Renal cortex interstitium (tissue), 11 donors: ENCODE measurements at regions not wholly inside any gene's neighbourhood (a gene's known extent, or its start where the extent isn't known, plus 50 kb on each side); places are given as distances from the start of the nearest gene placed in this dataset.

Experiments
- DNase-seq, 11 donors: peaks; one replicate each; pipeline ENCODE4 v3.0.0-alpha.2; 2013; ENCODE audit warnings: low read depth in 9 of 11, low spot score in 4 of 11; ENCODE audit errors: extremely low read depth in 1 of 11

DNA sequence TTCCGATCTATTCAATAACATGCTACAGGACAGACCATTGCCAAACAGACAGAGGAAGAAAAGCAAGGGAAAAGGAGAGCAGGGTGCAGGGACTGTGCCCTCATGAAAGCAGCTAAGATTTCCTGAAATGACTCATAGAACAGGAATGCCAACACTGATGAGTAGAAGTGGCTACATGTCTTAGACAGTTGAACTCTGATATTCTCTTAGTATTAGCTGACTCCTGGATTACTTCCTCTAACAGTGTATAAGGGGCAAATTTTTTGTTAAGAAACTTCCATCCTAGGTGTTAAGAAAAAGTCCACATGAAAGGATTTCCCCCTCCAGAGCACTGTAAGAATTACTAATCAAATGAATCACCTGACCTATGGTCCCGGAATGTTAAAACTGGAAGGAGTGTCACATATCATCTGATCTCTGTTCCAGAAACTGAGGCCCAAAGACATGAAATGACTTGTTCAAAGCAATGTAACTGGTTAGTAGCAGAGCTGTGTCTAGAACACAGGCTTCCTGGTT lies 224.9 kb downstream of the IBTK start:
- DNase-seq, result no peak

DNA sequence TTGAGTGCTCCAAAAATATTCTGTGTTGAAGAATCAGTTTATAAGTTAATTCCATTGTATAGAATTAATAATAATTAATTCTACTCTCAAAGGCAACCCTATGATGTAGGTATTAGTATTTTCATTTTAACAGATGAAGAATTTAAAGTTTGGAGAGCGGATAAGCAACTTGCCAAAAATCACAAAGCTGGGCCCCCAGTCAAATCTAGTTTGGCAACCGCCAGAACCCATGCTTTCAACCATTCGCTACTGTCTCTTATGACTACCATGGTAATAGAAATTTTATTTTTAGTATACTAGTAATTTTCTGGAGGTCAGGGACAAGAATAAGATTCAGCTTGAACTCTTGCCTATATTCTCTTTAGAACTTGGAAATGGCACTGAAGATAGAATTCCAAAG lies 229.8 kb downstream of the IBTK start:
- DNase-seq, result no peak

DNA sequence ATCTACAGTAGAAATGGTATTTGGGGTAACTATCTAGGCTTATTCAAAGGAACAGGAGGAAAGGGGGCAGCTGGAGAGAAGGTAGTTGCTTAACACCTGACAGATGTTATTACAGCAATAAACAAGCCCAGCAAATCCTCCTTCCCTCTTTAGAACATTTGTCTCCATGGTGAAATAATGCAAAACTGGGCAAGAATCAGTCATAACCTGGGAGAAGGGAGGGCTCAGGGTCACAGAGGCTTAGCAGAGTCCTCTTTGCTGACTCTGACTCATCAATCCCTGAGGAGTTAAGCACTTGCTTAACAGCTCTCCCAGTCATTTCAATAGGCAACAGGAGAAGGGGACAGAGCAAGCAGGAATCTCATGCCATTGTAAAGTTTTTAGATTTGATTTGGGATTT lies 230.3 kb downstream of the IBTK start:
- DNase-seq, result no peak

DNA sequence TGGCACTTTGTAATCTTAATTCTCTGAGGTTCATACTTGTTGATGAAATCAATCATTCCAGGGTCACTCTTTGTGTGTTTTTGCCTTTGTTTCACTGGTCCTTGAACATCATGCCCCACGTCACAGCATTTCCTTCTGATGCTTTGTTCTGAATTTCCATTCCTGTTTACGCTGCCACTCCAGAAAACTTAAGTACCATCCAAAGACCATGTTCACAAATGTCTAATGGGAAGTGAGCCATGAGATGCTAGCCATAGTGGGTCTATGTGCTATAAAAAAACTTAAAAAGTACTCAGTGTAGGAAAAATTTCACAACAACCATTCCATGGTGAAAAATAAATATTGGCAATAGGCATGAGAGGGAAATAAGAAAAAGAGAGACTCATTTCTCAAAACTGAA lies 232.0 kb downstream of the IBTK start:
- no peak for DNase-seq

DNA sequence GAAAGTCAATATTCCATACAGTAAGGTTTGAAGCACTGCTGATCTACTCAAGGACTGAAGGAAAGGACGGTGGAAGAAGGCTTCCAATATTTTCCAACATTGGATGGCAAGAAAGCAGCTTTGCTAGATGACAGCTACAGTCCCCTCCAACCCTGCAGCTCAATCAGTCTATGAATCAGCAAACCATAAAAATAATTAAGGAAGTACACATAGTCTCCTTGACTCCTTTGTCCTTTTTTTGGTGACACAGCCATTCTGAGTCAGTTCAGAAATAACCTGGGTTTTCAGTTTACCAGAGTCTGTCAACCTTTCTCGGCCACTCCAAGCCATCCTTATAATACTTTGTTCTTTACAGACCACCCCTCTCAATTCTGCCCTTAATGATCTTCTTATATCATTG lies 232.5 kb downstream of the IBTK start:
- DNase-seq, result no peak

DNA sequence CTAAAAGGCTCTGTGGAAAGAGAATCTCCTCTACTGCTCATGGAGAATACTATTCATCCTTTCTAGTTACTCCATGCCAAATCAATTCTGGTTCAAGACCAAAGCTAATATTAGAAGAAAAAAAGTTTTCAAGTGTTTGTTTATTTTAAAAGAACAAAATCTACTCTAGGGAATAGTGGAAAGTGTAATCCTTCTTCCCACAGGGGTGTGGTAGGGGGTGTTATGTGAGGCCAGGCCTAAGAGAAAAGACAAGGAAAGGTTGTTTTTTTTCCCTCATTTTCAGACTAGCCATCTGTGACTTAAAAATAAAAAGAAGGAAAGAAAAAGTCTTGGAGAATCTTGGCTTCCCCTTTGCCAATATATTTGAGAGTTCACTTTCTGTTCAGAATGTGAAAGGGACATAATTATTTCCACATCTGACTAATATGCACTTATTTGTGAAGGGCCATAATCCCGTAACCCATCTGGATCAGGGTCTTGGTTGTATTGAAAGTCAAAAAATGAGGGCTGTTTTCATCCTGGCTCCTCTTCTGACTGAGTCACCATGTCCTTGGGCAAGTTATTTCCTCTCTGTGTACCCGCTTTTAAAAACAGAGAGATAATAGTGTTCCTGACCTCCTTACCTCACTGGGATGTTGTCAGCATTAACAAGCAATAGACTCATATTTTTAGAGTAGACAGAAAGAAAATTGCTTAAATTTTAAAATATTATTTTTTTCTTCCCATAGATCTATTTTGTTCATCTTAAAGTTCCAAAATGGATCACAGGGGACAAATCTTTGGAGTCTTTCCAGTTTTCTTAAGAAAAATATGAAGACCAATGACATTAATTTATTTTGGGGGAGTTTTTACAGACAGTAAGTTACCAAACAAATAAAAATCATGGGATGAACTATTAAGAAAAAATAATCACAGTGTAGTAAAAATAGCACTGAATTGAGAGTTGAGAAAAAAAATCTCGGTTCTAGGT lies 233.7 kb downstream of the IBTK start:
- DNase-seq, result no peak

DNA sequence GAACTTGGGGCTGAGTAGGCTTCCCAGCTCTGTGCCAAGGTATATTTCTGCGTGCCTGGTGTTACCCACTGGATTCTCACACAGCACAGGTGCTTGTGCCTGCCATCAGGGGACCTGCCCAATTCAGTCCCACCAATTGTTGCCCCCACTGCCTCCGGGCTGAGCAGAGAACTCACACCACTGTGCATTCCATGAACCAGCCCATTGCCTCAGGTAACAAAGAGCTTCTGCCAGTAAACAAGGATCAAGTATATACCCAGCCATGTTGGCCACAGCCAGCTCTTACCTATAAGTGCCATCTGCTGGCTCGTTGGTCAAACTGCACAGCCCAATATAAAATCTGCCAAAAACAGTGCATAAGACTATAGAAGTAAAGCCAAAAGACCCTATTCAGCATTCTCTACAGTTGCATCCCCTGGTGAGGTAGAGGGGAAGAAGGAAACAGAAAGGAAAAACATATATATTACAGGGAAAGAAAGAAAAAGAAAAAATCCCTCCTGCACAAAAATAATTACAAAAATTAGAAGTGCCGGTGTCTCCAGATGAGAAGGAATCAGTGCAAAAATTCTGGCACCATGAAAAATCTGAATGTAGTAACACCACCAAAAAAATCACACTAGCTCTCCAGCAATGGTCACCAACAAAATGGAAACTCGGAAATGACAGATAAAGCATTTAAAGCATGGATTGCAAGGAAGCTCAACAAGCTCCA lies 241.4 kb downstream of the IBTK start:
- no peak for DNase-seq

DNA sequence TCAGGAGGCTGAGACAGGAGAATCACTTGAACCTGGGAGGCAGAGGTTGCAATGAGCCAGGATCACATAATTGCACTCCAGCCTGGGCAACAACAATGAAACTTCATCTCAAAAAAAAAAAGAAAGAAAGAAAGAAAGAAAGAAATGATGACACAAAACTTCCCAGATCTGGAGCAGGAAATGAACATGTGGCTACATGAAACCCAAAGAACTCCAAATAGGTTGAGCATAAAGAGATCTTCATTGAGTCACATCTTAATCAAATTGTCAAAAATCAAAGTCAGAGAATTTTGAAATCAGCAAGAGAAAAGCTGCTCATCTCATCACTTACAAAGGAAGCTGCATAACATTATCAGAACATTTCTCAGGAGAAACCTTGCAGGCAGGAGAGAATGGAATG lies 247.0 kb downstream of the IBTK start:
- no peak for DNase-seq

DNA sequence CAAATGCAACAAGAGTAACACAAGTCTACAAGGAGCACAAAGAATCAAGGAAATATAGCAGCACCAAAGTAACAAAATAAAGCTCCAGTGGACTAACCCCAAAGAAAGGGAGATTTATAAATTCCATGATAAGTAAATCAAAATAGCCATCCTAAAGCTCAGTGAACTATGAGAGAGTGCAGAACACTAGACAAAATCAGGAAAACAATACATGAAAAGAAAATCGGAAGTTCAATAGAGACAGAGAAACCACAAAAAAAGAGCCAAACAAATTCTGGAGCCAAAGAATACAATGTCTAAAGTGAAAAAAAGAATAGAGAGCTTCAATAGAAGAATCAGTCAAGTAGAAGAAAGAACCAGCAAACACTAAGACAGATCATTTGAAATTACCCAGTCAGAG lies 247.3 kb upstream of the TENT5A start:
- DNase-seq, result no peak

DNA sequence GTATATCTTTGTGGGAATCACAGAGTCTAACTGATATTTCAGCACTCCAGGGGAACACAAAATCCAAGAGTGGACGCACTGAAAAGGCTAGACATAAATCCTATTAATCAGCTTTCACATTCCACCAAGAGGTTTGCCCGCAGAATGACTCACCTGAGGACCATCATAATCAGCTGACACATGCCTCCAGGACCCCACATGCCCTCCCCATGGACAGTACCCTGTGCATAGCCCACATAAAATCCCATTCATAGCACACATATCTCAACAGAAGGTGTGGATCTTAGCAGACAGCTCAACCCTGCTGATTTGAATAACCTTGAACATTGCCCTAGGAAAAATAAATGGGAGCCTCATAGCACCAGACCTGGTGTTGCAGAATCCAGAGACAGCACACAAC lies 246.8 kb upstream of the TENT5A start:
- no peak for DNase-seq

DNA sequence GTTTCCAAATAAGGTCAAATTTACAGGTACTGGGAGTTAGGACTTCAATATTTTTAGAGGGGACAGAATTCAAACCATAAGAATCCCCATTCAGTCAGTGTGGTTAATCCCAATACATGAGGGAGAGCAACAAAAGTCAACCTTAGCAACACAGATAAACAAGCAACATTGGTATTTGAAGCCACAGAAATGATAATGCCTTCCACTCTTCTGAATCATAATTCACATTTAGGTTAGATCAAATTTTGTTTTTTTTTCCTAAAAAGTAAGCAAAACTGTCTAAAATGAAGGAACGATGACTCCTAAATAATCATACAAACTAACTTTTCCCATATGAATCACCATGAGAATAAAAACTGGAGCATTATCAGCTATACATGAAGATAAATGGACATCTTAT lies 246.0 kb upstream of the TENT5A start:
- no peak for DNase-seq

DNA sequence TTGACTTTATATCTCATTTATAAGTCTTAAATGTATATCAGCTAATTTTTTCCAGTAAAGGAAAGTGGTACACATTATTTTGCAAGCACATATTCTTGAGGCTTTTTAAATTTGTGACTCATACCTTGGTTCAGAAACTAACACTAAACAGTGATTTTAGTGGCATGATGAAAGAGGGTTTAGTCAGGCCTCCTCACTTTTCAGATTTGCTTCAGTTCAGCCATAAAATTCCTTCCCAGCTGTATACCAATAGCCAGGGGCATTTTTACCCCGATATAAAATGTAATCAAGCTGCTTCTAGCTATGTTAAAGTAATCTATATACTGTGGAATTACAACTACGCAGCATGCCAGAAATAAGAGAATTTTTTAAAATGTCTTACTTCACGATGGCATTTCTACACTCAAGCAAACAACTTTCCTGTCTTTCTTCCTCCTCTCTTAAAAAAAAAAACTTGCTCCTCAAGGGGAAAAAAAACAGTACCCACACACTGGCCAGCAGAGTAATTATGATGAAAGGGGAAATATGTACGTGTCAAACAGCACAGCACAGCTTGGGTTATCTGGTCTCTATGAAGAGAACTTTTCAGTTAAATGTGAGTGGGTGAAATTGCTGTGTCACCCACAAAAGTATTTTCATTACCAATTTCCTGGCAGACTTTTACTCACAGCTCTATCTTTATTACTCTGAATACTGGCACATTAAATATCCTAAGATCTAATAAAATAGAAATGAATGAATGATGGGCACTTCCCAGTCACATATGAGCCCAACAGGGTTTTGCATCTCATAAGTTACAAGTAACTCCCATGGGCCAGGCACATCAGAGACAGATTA lies 244.8 kb upstream of the TENT5A start:
- no peak for DNase-seq

DNA sequence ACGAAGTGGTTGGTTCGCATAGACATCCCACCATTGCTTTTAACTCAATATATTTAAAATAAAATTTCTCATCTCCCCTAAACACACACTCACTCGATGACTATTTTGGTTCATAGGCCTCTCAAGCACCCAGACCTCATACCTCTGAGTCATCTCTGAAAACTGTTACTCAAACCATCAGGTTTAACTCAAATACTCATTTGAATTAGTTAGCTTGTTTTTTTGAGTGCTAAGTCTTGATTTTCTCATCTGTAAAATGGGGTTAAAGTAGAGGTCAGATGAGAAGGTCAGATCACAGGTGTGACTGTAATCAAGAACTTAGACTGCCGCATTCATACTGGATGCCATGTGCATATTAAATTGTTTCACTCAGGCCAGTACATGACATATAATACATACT lies 243.9 kb upstream of the TENT5A start:
- no peak for DNase-seq

DNA sequence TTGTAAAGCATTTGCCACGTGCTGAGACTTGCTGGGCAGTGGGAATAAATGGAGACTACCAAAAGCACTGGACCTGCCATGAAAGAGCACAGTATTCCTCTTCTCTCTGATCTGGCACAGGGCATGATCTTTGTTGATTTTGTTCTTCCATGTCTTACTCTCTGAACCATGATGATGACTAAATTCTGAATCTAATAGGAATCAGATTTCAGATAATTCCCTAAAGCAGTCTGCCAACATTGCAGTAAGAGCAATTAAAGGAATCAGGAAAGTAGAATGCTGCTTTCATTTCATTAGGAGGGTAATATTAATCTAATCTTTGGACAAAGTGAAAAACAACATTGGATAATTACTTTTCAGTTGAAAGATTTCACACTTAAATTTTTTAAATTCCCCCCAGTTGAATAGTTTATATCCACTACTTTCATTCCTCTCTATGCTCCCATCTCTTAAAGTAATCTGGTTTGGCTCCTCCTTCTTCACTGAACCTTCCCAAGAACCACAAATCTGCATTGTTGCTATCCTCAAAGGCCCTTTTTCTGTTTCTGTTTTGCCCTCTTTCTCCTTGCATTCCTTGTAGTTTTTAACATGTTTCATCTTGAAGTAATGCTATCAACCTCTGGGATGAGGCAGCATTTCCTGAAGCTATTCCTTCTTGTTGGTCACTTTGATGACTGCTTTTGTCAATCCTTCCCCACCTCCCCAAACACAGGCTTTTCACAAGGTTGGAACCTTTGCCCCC lies 243.2 kb upstream of the TENT5A start:
- no peak for DNase-seq

DNA sequence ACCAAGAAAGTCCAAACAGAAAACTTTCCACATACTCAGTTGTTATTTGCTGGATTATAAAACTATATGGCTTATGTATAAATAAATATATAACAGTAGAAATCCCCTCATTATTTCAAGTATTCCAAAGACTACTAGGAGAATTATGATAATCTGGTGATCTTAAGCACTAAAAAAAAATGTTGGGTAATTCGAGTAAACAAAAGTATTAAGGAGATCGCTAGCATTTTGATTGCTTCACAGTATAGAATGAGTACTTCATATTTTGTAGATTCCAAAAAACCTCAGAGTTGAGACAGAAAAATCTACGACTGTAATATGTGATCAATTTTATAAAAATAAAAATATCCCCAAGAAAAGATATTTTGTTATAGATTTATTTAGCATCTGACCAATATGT lies 236.4 kb upstream of the TENT5A start:
- DNase-seq, result no peak

DNA sequence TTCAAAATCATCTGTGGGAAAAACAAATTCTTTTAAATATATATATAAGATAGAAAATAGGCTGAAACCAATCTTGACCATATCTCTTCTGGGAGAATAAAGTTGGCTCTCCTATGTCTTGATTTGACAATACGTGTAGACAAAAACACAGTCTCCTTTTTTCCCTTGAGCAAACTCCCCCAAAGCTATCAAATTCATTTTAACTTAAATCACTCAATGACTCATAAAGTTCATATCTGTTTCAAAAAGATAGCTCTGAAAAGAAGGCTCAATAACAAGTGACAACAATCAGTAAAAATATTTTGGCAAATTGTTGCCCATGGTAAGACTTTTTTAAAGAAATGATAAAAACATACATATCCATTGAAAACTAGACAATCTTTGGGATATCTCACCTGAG lies 236.0 kb upstream of the TENT5A start:
- no peak for DNase-seq

DNA sequence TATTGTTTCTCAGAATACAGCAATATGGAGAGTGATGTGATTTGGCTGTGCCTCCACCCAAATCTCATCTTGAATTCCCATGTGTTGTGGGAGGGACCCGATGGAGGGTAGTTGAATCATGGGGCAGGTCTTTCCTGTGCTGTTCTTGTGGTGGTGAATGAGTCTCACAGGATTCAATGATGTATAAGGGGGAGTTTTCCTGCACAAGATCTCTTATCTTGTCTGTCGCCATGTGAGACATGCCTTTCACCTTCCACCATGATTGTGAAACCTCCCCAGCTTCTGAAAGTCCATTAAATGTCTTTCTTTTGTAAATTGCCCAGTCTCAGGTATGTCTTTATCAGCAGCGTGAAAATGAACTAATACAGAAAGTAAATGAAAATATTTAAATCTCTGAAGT lies 234.8 kb upstream of the TENT5A start:
- DNase-seq, result no peak

DNA sequence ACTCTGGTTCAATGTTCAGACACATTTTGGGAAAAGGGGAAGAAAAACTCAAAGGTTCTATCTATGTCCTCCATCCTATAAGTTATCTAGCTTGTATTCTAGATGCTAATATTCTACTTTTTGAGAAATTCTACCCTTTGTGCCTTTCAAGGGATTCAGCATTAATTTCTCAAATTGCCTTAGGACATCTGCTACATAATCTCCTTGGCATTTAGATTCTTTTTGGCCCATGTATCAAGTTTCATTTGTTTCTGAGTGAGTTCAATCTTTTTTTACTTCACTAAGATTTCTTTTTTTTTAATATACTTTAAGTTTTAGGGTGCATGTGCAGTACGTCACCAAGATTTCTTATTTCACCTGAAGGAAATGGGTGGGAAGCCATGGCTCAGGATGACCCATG lies 232.7 kb upstream of the TENT5A start:
- DNase-seq, result no peak

DNA sequence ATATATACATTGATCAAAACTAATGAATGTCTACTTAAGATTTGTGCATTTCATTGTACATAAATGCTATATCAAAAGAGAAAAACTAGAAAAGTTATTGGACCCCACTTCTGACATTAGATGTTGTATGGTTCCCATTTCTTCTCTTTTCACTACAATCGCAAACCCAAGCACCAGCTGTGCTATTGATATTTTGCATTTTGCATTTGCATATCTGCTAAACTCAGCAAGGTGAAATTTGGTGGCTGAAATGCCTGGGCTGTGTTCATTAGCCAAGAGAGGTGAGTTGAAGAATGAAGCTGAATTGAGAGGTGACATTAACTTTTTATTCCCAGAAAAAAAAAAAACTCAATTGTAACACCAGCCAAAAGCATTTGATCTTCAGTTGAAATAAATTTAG lies 232.1 kb upstream of the TENT5A start:
- DNase-seq, result no peak
